Osteoblast (primary cell): ENCODE measurements at regions not wholly inside any gene's neighbourhood (a gene's known extent, or its start where the extent isn't known, plus 50 kb on each side); places are given as distances from the start of the nearest gene placed in this dataset.

ENCODE experiments used
- DNase-seq: peaks from one replicate; pipeline ENCODE4 v3.0.0; 2011; ENCODE audit warnings: low spot score, mixed read lengths; ENCODE audit not compliant: insufficient read length; ENCODE audit errors: missing footprints
- H2AFZ ChIP-seq: 2 replicates; pipeline ENCODE4 v1.6.0; 2011; ENCODE audit warnings: mild to moderate bottlenecking, low read length
- H3K27ac ChIP-seq: 2 replicates; pipeline ENCODE4 v1.5.1; 2011; ENCODE audit warnings: mild to moderate bottlenecking, low read depth, low read length, moderate library complexity
- H3K27me3 ChIP-seq: 2 replicates; pipeline ENCODE4 v1.6.0; 2012; ENCODE audit warnings: mild to moderate bottlenecking, control low read depth, inconsistent platforms, low read length, moderate library complexity; ENCODE audit not compliant: insufficient read depth
- H3K36me3 ChIP-seq: 2 replicates; pipeline ENCODE4 v1.5.1; 2011; ENCODE audit warnings: mild to moderate bottlenecking, low read length, control low read depth, moderate library complexity; ENCODE audit not compliant: insufficient read depth
- H3K4me1 ChIP-seq: 2 replicates; pipeline ENCODE4 v1.5.1; 2011; ENCODE audit warnings: mild to moderate bottlenecking, low read length, control low read depth, moderate library complexity; ENCODE audit not compliant: insufficient read depth
- H3K4me2 ChIP-seq: 2 replicates; pipeline ENCODE4 v1.6.0; 2011; ENCODE audit warnings: mild to moderate bottlenecking, low read length; ENCODE audit not compliant: insufficient read depth
- H3K4me3 ChIP-seq: fragments of 200-600 bp; sonication (generic); 3 replicates; pipeline ENCODE4 v1.5.1; 2012; ENCODE audit warnings: mild to moderate bottlenecking, low read length, inconsistent platforms; ENCODE audit not compliant: insufficient read depth
- H3K79me2 ChIP-seq: 2 replicates; pipeline ENCODE4 v1.6.0; 2012; ENCODE audit warnings: mild to moderate bottlenecking, low read length, control low read depth, inconsistent platforms; ENCODE audit not compliant: insufficient read depth
- H3K9me3 ChIP-seq: 2 replicates; pipeline ENCODE4 v1.5.1; 2011; ENCODE audit warnings: low read depth, low read length, control low read depth
- H4K20me1 ChIP-seq: 2 replicates; pipeline ENCODE4 v1.6.0; 2012; ENCODE audit warnings: mild to moderate bottlenecking, low read length, control low read depth; ENCODE audit not compliant: insufficient read depth
- CTCF ChIP-seq: IDR thresholded peaks from 2 replicates; pipeline ENCODE4 v1.5.1; 2011; ENCODE audit warnings: mild to moderate bottlenecking, low read depth, low read length, moderate library complexity; ENCODE audit errors: extremely low read depth

GRCh38 chr11:32161293-32161692 lies 70.4 kb downstream of the RCN1 start:
- no peak overlapping the region for H3K27ac ChIP-seq
- no peak overlapping the region for H3K4me2 ChIP-seq
- H4K20me1 ChIP-seq, result no peaks in the 10 kb centered on the region
- no peaks in the 10 kb centered on the region for H3K79me2 ChIP-seq
- no peak overlapping the region for H3K4me3 ChIP-seq
- H3K27me3 ChIP-seq, result peaks cover 21% of the 10 kb centered on the region
- no peak for DNase-seq
- no peaks in the 10 kb centered on the region for H3K9me3 ChIP-seq
- no peak for TF ChIP-seq CTCF
- H2AFZ ChIP-seq, result no peak overlapping the region
- no peaks in the 10 kb centered on the region for H3K36me3 ChIP-seq
- no peaks in the 10 kb centered on the region for H3K4me1 ChIP-seq

- DNase-seq, result no peak
- H3K36me3 ChIP-seq, result no peaks in the 10 kb centered on the region
- H3K79me2 ChIP-seq, result no peaks in the 10 kb centered on the region
- H3K4me1 ChIP-seq, result no peaks in the 10 kb centered on the region
- no peak overlapping the region for H3K4me3 ChIP-seq
- no peak overlapping the region for H2AFZ ChIP-seq
- H3K9me3 ChIP-seq, result no peaks in the 10 kb centered on the region
- no peaks in the 10 kb centered on the region for H4K20me1 ChIP-seq
- no peak overlapping the region for H3K27ac ChIP-seq
- H3K27me3 ChIP-seq, result peaks cover 23% of the 10 kb centered on the region
- no peak for TF ChIP-seq CTCF
- no peak overlapping the region for H3K4me2 ChIP-seq
Measured at GRCh38 chr11:32162351-32162750, 71.5 kb downstream of the RCN1 start.

- H3K4me3 ChIP-seq, result no peak overlapping the region
Measured at GRCh38 chr11:32162906-32163305, 72.0 kb downstream of the RCN1 start.

GRCh38 chr11:32163557-32163956 lies 72.7 kb downstream of the RCN1 start:
- Histone ChIP-seq H3K9me3 (no peaks in the 10 kb centered on the region), H3K4me3 (no peak overlapping the region), H3K4me1 (no peaks in the 10 kb centered on the region), H4K20me1 (no peaks in the 10 kb centered on the region), H3K27me3 (peaks cover 21% of the 10 kb centered on the region), H3K36me3 (no peaks in the 10 kb centered on the region), H2AFZ (no peak overlapping the region), H3K4me2 (no peak overlapping the region), H3K27ac (no peak overlapping the region), H3K79me2 (no peaks in the 10 kb centered on the region)
- no peak for TF ChIP-seq CTCF
- no peak for DNase-seq

More at GRCh38 chr11:32162906-32163305, 72.0 kb downstream of the RCN1 start:
- no peaks in the 10 kb centered on the region for H3K36me3 ChIP-seq
- H3K27ac ChIP-seq, result no peak overlapping the region
- H3K79me2 ChIP-seq, result no peaks in the 10 kb centered on the region
- H3K9me3 ChIP-seq, result no peaks in the 10 kb centered on the region
- peak; percentile 59 for DNase-seq
- no peak overlapping the region for H2AFZ ChIP-seq
- no peaks in the 10 kb centered on the region for H4K20me1 ChIP-seq
- H3K27me3 ChIP-seq, result peaks cover 24% of the 10 kb centered on the region
- TF ChIP-seq CTCF, result no peak
- H3K4me1 ChIP-seq, result no peaks in the 10 kb centered on the region
- no peak overlapping the region for H3K4me2 ChIP-seq
